Endothelial cell of umbilical vein (primary cell): ENCODE measurements at regions not wholly inside any gene's neighbourhood (a gene's known extent, or its start where the extent isn't known, plus 50 kb on each side); places are given as distances from the start of the nearest gene placed in this dataset.

Experiments
- CTCF ChIP-seq, 2 donors: IDR thresholded peaks; 1 replicate in 1 of 2; 2 replicates in 1 of 2; pipeline ENCODE4 v1.5.1; 2011; ENCODE audit warnings: low read length in 2 of 2, mild to moderate bottlenecking in 2 of 2, moderate library complexity in 2 of 2, control low read depth in 1 of 2, inconsistent platforms in 1 of 2, low read depth in 1 of 2; ENCODE audit not compliant: insufficient read depth in 1 of 2; ENCODE audit errors: extremely low read depth in 1 of 2
- EZH2 ChIP-seq: IDR thresholded peaks from 2 replicates; pipeline ENCODE4 v1.6.1; 2012; ENCODE audit warnings: borderline replicate concordance, low read depth, mild to moderate bottlenecking, moderate library complexity, low read length, inconsistent platforms; ENCODE audit not compliant: severe bottlenecking
- FOS ChIP-seq: IDR thresholded peaks from 2 replicates; pipeline ENCODE4 v1.6.1; 2011; ENCODE audit warnings: mild to moderate bottlenecking, low read length, moderate library complexity, borderline replicate concordance; ENCODE audit not compliant: insufficient read depth
- GATA2 ChIP-seq: IDR thresholded peaks from 2 replicates; pipeline ENCODE4 v1.7.0; 2011; ENCODE audit warnings: low read depth, mild to moderate bottlenecking, moderate library complexity, mixed read lengths, low read length; ENCODE audit not compliant: insufficient read length, insufficient read depth
- JUN ChIP-seq: IDR thresholded peaks from 2 replicates; pipeline ENCODE4 v1.6.1; 2011; ENCODE audit warnings: borderline replicate concordance, low read depth; ENCODE audit not compliant: insufficient read length, insufficient read depth
- MAX ChIP-seq: IDR thresholded peaks from 2 replicates; pipeline ENCODE4 v1.6.1; 2011; ENCODE audit not compliant: insufficient read depth, insufficient read length
- POLR2A ChIP-seq: IDR thresholded peaks from 2 replicates; pipeline ENCODE4 v1.6.1; 2012; ENCODE audit warnings: low read depth, mild to moderate bottlenecking, control low read depth, low read length
- POLR2AphosphoS5 ChIP-seq: IDR thresholded peaks from 2 replicates; pipeline ENCODE4 v1.6.1; 2012; ENCODE audit warnings: low read depth, mild to moderate bottlenecking, control low read depth, low read length, moderate library complexity; ENCODE audit not compliant: insufficient read depth

GRCh38 chr2:21303876-21304275 lies 180.1 kb downstream of the TDRD15 start:
- no peak for TF ChIP-seq CTCF (IDR thresholded peaks at IDR 0.05; ENCODE audit: extremely low read depth in 1 of 2, insufficient read depth in 1 of 2, low read depth in 1 of 2, low read length in 2 of 2)
- no peak for TF ChIP-seq POLR2A
- no peak for TF ChIP-seq MAX
- no peak for TF ChIP-seq POLR2AphosphoS5
- TF ChIP-seq EZH2 = no peak
- no peak for TF ChIP-seq FOS
- no peak for TF ChIP-seq JUN
- TF ChIP-seq GATA2 = no peak
